NCI-H1417 treated with DMSO at 0.1 percent for 48 hours (cell line): ENCODE measurements at regions not wholly inside any gene's neighbourhood (a gene's known extent, or its start where the extent isn't known, plus 50 kb on each side); places are given as distances from the start of the nearest gene placed in this dataset.

Experiments
- DNase-seq: peaks from one replicate; lab custom pipeline; 2025; lab: John Stamatoyannopoulos, UW

GRCh38 chr2:217623281-217623912 lies 379.4 kb downstream of the TNS1 start:
- DNase-seq, result no peak

GRCh38 chr2:217622205-217623060 lies 380.4 kb downstream of the TNS1 start:
- DNase-seq, result no peak

GRCh38 chr2:217621391-217621801 lies 381.4 kb downstream of the TNS1 start:
- no peak for DNase-seq

GRCh38 chr2:217618744-217619143 lies 384.1 kb downstream of the TNS1 start:
- DNase-seq, result no peak

GRCh38 chr2:217617616-217618022 lies 385.2 kb downstream of the TNS1 start:
- no peak for DNase-seq

- DNase-seq, result no peak
Observed at GRCh38 chr2:217616936-217617335, 385.9 kb downstream of the TNS1 start.

GRCh38 chr2:217615171-217615570 lies 387.6 kb downstream of the TNS1 start:
- no peak for DNase-seq

GRCh38 chr2:217614498-217614897 lies 388.3 kb downstream of the TNS1 start:
- no peak for DNase-seq

- DNase-seq, result no peak
Observed at GRCh38 chr2:217614096-217614495, 388.7 kb downstream of the TNS1 start.

- DNase-seq, result no peak
Observed at GRCh38 chr2:217612920-217613319, 389.9 kb downstream of the TNS1 start.

GRCh38 chr2:217612211-217612610 lies 390.6 kb downstream of the TNS1 start:
- no peak for DNase-seq

GRCh38 chr2:217611626-217612127 lies 391.1 kb downstream of the TNS1 start:
- DNase-seq, result no peak

GRCh38 chr2:217611056-217611455 lies 391.7 kb downstream of the TNS1 start:
- DNase-seq, result no peak

GRCh38 chr2:217610401-217610814 lies 392.4 kb downstream of the TNS1 start:
- DNase-seq, result peak; percentile 86

GRCh38 chr2:217609952-217610351 lies 392.8 kb downstream of the TNS1 start:
- DNase-seq, result no peak

GRCh38 chr2:217606296-217606695 lies 396.5 kb downstream of the TNS1 start:
- no peak for DNase-seq

GRCh38 chr2:217604527-217605194 lies 398.1 kb downstream of the TNS1 start:
- DNase-seq, result no peak

GRCh38 chr2:217601601-217602000 lies 401.2 kb downstream of the TNS1 start:
- DNase-seq, result no peak

GRCh38 chr2:217599906-217600305 lies 402.9 kb downstream of the TNS1 start:
- no peak for DNase-seq

- no peak for DNase-seq
Observed at GRCh38 chr2:217597681-217598080, 405.1 kb downstream of the TNS1 start.

GRCh38 chr2:217597145-217597544 lies 405.6 kb downstream of the TNS1 start:
- DNase-seq, result no peak

- DNase-seq, result no peak
Observed at GRCh38 chr2:217593732-217594131, 409.1 kb downstream of the TNS1 start.

- DNase-seq, result no peak
Observed at GRCh38 chr2:217588266-217588665, 414.5 kb downstream of the TNS1 start.
